Kidney (tissue), 13 donors: ENCODE measurements at regions not wholly inside any gene's neighbourhood (a gene's known extent, or its start where the extent isn't known, plus 50 kb on each side); places are given as distances from the start of the nearest gene placed in this dataset.
"Not testable (repeated sequence)": the region's sequence is repeated elsewhere in the genome, so short reads cannot be mapped to it uniquely, and the experiment has no call there.

Source experiments
- DNase-seq, 5 donors: peaks; one replicate each; pipeline ENCODE4 v3.0.0-alpha.2; 2013 to 2020
- FAIRE-seq: peaks from 2 replicates; lab custom pipeline; 2012; peaks lifted over from hg19 to GRCh38; lab: Jason Lieb, UNC
- H3K27ac ChIP-seq, 2 donors: one replicate each; pipeline ENCODE4 v1.7.0; 2013; ENCODE audit warnings: low read depth in 2 of 2, low read length in 2 of 2, inconsistent platforms in 1 of 2
- H3K27me3 ChIP-seq: one replicate; pipeline ENCODE4 v1.7.1; 2013; ENCODE audit warnings: low read length, inconsistent platforms; ENCODE audit not compliant: control insufficient read depth, insufficient read depth
- H3K36me3 ChIP-seq, 3 donors: one replicate each; pipeline versions ENCODE4 v1.7.0 to v1.7.1; 2013; ENCODE audit warnings: low read length in 3 of 3, control low read depth in 1 of 3, inconsistent platforms in 1 of 3; ENCODE audit not compliant: insufficient read depth in 3 of 3, control insufficient read depth in 2 of 3
- H3K4me1 ChIP-seq, 3 donors: one replicate each; pipeline versions ENCODE4 v1.7.0 to v1.7.1; 2013; ENCODE audit warnings: low read length in 3 of 3, inconsistent platforms in 1 of 3, low read depth in 1 of 3; ENCODE audit not compliant: control insufficient read depth in 2 of 3, insufficient read depth in 2 of 3
- H3K4me3 ChIP-seq, 3 donors: one replicate each; pipeline versions ENCODE4 v1.7.0 to v1.8.1; 2013; ENCODE audit warnings: low read length in 3 of 3, control low read depth in 1 of 3, inconsistent platforms in 1 of 3
- H3K9ac ChIP-seq, 3 donors: one replicate each; pipeline versions ENCODE4 v1.7.0 to v1.7.1; 2013; ENCODE audit warnings: low read length in 3 of 3, control low read depth in 1 of 3, inconsistent platforms in 1 of 3
- H3K9me3 ChIP-seq, 3 donors: one replicate each; pipeline versions ENCODE4 v1.7.0 to v1.7.1; 2013; ENCODE audit warnings: low read length in 3 of 3, control low read depth in 1 of 3, inconsistent platforms in 1 of 3; ENCODE audit not compliant: control insufficient read depth in 2 of 3, insufficient read depth in 1 of 3
- intact Hi-C: fragments of 100-400 bp; cut with DNase I; formaldehyde crosslinking; loops from one replicate; pipeline ENCODE4 v1.11.1; 2022
- TF ChIP-seq, protein P1 (sequence below): IDR thresholded peaks from 3 replicates; pipeline ENCODE4 v1.5.1; 2012; ENCODE audit warnings: mild to moderate bottlenecking, moderate library complexity, borderline replicate concordance; ENCODE audit not compliant: insufficient read depth; ENCODE audit errors: extremely low read depth
- donor health status: control.
- donor health status: control.
- donor health status: control.
- donor health status: control.
- donor health status: control.
- donor health status: DM: yes; HTN: yes; CAD: no.
- donor health status: Normal renal cell carcinoma (clear cell type).

GRCh38 chr7:124250297-124251034, 217.6 kb upstream of the TMEM229A start:
- no peaks in the 10 kb centered on the region for H3K4me1 ChIP-seq
- TF ChIP-seq, protein P1, sequence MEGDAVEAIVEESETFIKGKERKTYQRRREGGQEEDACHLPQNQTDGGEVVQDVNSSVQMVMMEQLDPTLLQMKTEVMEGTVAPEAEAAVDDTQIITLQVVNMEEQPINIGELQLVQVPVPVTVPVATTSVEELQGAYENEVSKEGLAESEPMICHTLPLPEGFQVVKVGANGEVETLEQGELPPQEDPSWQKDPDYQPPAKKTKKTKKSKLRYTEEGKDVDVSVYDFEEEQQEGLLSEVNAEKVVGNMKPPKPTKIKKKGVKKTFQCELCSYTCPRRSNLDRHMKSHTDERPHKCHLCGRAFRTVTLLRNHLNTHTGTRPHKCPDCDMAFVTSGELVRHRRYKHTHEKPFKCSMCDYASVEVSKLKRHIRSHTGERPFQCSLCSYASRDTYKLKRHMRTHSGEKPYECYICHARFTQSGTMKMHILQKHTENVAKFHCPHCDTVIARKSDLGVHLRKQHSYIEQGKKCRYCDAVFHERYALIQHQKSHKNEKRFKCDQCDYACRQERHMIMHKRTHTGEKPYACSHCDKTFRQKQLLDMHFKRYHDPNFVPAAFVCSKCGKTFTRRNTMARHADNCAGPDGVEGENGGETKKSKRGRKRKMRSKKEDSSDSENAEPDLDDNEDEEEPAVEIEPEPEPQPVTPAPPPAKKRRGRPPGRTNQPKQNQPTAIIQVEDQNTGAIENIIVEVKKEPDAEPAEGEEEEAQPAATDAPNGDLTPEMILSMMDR: no peak
- intact Hi-C loops: no loop called here
- H3K27ac ChIP-seq: no peak overlapping the region
- H3K9ac ChIP-seq: no peak overlapping the region
- H3K36me3 ChIP-seq: no peaks in the 10 kb centered on the region
- no peaks in the 10 kb centered on the region for H3K9me3 ChIP-seq
- H3K4me3 ChIP-seq: no peak overlapping the region
- FAIRE-seq (no peak), DNase-seq (no peak)
- H3K27me3 ChIP-seq: no peaks in the 10 kb centered on the region

DNA sequence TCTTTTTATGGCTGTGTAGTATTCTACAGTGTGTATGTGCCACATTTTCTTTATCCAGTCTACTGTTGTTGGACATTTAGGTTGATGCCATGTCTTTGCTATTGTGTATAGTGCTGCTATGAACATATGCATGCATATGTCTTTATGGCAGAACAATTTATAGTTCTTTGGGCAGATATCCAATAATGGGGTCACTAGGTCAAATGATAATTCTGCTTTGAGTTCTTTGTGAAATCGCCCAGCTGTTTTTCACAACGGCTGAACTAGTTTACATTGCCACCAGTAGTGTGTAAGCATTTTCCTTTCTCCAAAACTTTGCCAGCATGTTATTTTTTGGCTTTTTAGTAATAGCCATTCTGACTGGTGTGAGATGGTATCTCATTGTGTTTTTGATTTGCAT, 214.8 kb upstream of the TMEM229A start:
- H3K27ac ChIP-seq: no peak overlapping the region

GRCh38 chr7:124246262-124246863, 213.5 kb upstream of the TMEM229A start:
- TF ChIP-seq, protein P1: no peak
- no peaks in the 10 kb centered on the region for H3K36me3 ChIP-seq
- no peak overlapping the region for H3K4me3 ChIP-seq
- H3K27ac ChIP-seq: no peak overlapping the region
- no peak for DNase-seq
- intact Hi-C loops: no loop called here
- H3K9ac ChIP-seq: no peak overlapping the region
- H3K4me1 ChIP-seq: no peaks in the 10 kb centered on the region
- no peak for FAIRE-seq
- no peaks in the 10 kb centered on the region for H3K9me3 ChIP-seq
- no peaks in the 10 kb centered on the region for H3K27me3 ChIP-seq

More for the DNA sequence above, 214.8 kb upstream of the TMEM229A start:
- intact Hi-C loops: no loop called here
- no peaks in the 10 kb centered on the region for H3K36me3 ChIP-seq
- FAIRE-seq (no peak), DNase-seq (no peak)
- no peaks in the 10 kb centered on the region for H3K4me1 ChIP-seq
- H3K27me3 ChIP-seq: no peaks in the 10 kb centered on the region
- TF ChIP-seq, protein P1: no peak
- no peak overlapping the region for H3K4me3 ChIP-seq
- no peaks in the 10 kb centered on the region for H3K9me3 ChIP-seq
- no peak overlapping the region for H3K9ac ChIP-seq

GRCh38 chr7:124244469-124244868, 211.6 kb upstream of the TMEM229A start:
- H3K9me3 ChIP-seq, H3K4me3 ChIP-seq, FAIRE-seq: not testable (repeated sequence)

More at GRCh38 chr7:124244469-124244868, 211.6 kb upstream of the TMEM229A start:
- intact Hi-C loops, H3K27ac ChIP-seq, H3K9ac ChIP-seq, H3K36me3 ChIP-seq, H3K27me3 ChIP-seq, H3K4me1 ChIP-seq, DNase-seq: not testable (repeated sequence)
